Astrocyte (in vitro differentiated cells and primary cell): ENCODE measurements at regions not wholly inside any gene's neighbourhood (a gene's known extent, or its start where the extent isn't known, plus 50 kb on each side); places are given as distances from the start of the nearest gene placed in this dataset.
A peak's percentile ranks its signal among the peaks of the same experiment; 100 is the strongest.

ENCODE experiments used
- DNase-seq: peaks from one replicate; pipeline ENCODE4 v3.0.0-alpha.2; 2010; ENCODE audit warnings: low read depth
- FAIRE-seq: peaks from 2 replicates; lab custom pipeline; 2011; peaks lifted over from hg19 to GRCh38; lab: Jason Lieb, UNC
- H2AFZ ChIP-seq: 2 replicates; pipeline ENCODE4 v1.6.0; 2012; ENCODE audit warnings: low read depth, low read length, inconsistent platforms
- H3K27ac ChIP-seq: 2 replicates; pipeline ENCODE4 v1.5.1; 2011; ENCODE audit warnings: low read depth, low read length, inconsistent platforms
- H3K27me3 ChIP-seq: 2 replicates; pipeline ENCODE4 v1.6.0; 2011; ENCODE audit warnings: low read length, inconsistent platforms; ENCODE audit not compliant: insufficient read depth
- H3K36me3 ChIP-seq: 2 replicates; pipeline ENCODE4 v1.5.1; 2011; ENCODE audit warnings: low read length, inconsistent platforms; ENCODE audit not compliant: insufficient read depth
- H3K4me1 ChIP-seq: 2 replicates; pipeline ENCODE4 v1.5.1; 2011; ENCODE audit warnings: low read length, inconsistent platforms; ENCODE audit not compliant: insufficient read depth
- H3K4me2 ChIP-seq: 2 replicates; pipeline ENCODE4 v1.6.0; 2012; ENCODE audit warnings: low read length, inconsistent platforms
- H3K4me3 ChIP-seq: 2 replicates; pipeline ENCODE4 v1.5.1; 2011; ENCODE audit warnings: low read depth, mild to moderate bottlenecking, low read length, inconsistent platforms; ENCODE audit not compliant: insufficient read depth
- H3K79me2 ChIP-seq: 2 replicates; pipeline ENCODE4 v1.6.0; 2012; ENCODE audit warnings: mild to moderate bottlenecking, low read length, inconsistent platforms; ENCODE audit not compliant: insufficient read depth
- H3K9ac ChIP-seq: 2 replicates; pipeline ENCODE4 v1.6.0; 2012; ENCODE audit warnings: mild to moderate bottlenecking, low read length, inconsistent platforms
- H3K9me3 ChIP-seq: 2 replicates; pipeline ENCODE4 v1.5.1; 2012; ENCODE audit warnings: low read depth, mild to moderate bottlenecking, low read length, inconsistent platforms; ENCODE audit not compliant: insufficient read depth
- H4K20me1 ChIP-seq: 2 replicates; pipeline ENCODE4 v1.6.0; 2012; ENCODE audit warnings: low read length, inconsistent platforms; ENCODE audit not compliant: insufficient read depth
- H3K27ac Mint-ChIP-seq: one replicate; pipeline ENCODE4 v1.8.0; 2021; ENCODE audit warnings: mild to moderate bottlenecking, mixed read lengths; ENCODE audit not compliant: unreplicated experiment
- H3K27me3 Mint-ChIP-seq: one replicate; pipeline ENCODE4 v1.8.0; 2021; ENCODE audit warnings: low read depth, mixed read lengths; ENCODE audit not compliant: unreplicated experiment
- H3K36me3 Mint-ChIP-seq: one replicate; pipeline ENCODE4 v1.8.0; 2021; ENCODE audit warnings: low read depth, mixed read lengths; ENCODE audit not compliant: unreplicated experiment
- H3K4me1 Mint-ChIP-seq: one replicate; pipeline ENCODE4 v1.8.0; 2021; ENCODE audit warnings: low read depth, mixed read lengths; ENCODE audit not compliant: unreplicated experiment
- H3K4me3 Mint-ChIP-seq: one replicate; pipeline ENCODE4 v1.8.0; 2021; ENCODE audit warnings: mild to moderate bottlenecking, moderate library complexity, mixed read lengths; ENCODE audit not compliant: unreplicated experiment
- H3K9me3 Mint-ChIP-seq: one replicate; pipeline ENCODE4 v1.8.0; 2021; ENCODE audit warnings: mild to moderate bottlenecking, mixed read lengths; ENCODE audit not compliant: unreplicated experiment
- EZH2 ChIP-seq: IDR thresholded peaks from 2 replicates; pipeline ENCODE4 v1.6.1; 2012; ENCODE audit warnings: mild to moderate bottlenecking, low read length, inconsistent platforms; ENCODE audit not compliant: insufficient read depth
- TF ChIP-seq, protein P1 (sequence below): IDR thresholded peaks from 2 replicates; pipeline ENCODE4 v1.5.1; 2011; ENCODE audit warnings: low read depth, mild to moderate bottlenecking, inconsistent platforms, low read length, moderate library complexity; ENCODE audit not compliant: insufficient read depth

DNA sequence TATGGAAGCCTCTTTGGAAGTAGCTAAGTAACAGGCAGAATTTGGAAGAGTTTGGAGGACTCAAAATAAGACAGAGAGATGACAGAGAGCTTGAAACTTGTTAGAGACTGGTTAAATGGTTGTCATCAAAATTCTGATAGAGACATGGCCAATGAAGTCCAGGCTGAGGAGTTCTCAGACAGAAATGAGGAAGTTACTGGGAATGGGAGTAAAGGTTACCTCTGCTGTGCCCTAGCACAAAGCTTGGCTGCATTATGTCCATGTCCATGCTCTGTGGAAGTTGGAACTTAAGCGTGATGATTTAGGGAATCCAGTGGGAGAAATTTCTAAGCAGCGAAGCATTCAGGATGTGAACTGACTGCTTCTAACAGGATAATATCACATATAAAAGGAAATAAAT lies 146.2 kb upstream of the NDST4 start:
- no peaks in the 10 kb centered on the region for H3K9me3 Mint-ChIP-seq
- H3K4me1 Mint-ChIP-seq = no peaks in the 10 kb centered on the region
- Histone ChIP-seq H3K36me3 (no peaks in the 10 kb centered on the region), H3K4me1 (no peaks in the 10 kb centered on the region), H2AFZ (no peak overlapping the region), H4K20me1 (no peaks in the 10 kb centered on the region), H3K9me3 (no peaks in the 10 kb centered on the region), H3K4me2 (no peak overlapping the region), H3K4me3 (no peak overlapping the region), H3K27me3 (no peaks in the 10 kb centered on the region), H3K9ac (no peak overlapping the region), H3K79me2 (no peaks in the 10 kb centered on the region), H3K27ac (no peak overlapping the region)
- H3K36me3 Mint-ChIP-seq = no peaks in the 10 kb centered on the region
- no peaks in the 10 kb centered on the region for H3K27me3 Mint-ChIP-seq
- DNase-seq (no peak), FAIRE-seq (no peak)
- H3K4me3 Mint-ChIP-seq = no peak overlapping the region
- no peak for TF ChIP-seq EZH2
- TF ChIP-seq, protein P1, sequence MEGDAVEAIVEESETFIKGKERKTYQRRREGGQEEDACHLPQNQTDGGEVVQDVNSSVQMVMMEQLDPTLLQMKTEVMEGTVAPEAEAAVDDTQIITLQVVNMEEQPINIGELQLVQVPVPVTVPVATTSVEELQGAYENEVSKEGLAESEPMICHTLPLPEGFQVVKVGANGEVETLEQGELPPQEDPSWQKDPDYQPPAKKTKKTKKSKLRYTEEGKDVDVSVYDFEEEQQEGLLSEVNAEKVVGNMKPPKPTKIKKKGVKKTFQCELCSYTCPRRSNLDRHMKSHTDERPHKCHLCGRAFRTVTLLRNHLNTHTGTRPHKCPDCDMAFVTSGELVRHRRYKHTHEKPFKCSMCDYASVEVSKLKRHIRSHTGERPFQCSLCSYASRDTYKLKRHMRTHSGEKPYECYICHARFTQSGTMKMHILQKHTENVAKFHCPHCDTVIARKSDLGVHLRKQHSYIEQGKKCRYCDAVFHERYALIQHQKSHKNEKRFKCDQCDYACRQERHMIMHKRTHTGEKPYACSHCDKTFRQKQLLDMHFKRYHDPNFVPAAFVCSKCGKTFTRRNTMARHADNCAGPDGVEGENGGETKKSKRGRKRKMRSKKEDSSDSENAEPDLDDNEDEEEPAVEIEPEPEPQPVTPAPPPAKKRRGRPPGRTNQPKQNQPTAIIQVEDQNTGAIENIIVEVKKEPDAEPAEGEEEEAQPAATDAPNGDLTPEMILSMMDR = no peak
- no peak overlapping the region for H3K27ac Mint-ChIP-seq

DNA sequence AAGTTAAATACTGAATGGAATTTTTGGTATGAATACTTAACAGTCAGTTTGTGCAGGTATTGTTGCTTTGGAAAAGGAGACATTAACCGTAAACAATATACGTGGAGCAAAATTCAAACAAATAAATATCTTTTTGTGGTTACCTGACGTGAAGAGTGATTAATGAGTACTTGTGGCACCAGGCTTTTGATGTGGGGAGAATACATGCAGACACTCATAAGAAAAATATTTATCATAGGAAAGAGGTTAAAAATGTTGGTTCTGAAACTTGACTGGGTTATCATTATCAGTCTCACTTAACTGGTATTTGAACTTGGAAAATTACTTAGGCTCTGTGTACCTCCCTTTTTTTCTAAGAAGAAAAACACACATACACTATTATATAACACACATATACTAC lies 136.4 kb upstream of the NDST4 start:
- DNase-seq (peak; percentile 23), FAIRE-seq (no peak)
- H4K20me1 ChIP-seq = no peaks in the 10 kb centered on the region
- no peak overlapping the region for H3K4me3 ChIP-seq
- Mint-ChIP-seq H3K9me3 (no peaks in the 10 kb centered on the region), H3K27ac (no peak overlapping the region), H3K27me3 (no peaks in the 10 kb centered on the region), H3K36me3 (no peaks in the 10 kb centered on the region), H3K4me3 (no peak overlapping the region), H3K4me1 (peaks cover 5% of the 10 kb centered on the region)
- no peaks in the 10 kb centered on the region for H3K27me3 ChIP-seq
- H3K9me3 ChIP-seq = no peaks in the 10 kb centered on the region
- no peak overlapping the region for H3K27ac ChIP-seq
- H3K79me2 ChIP-seq = no peaks in the 10 kb centered on the region
- no peak for TF ChIP-seq EZH2
- TF ChIP-seq, protein P1 = no peak
- no peaks in the 10 kb centered on the region for H3K4me1 ChIP-seq
- H3K36me3 ChIP-seq = no peaks in the 10 kb centered on the region
- H3K9ac ChIP-seq = no peak overlapping the region
- no peak overlapping the region for H2AFZ ChIP-seq
- H3K4me2 ChIP-seq = no peak overlapping the region

DNA sequence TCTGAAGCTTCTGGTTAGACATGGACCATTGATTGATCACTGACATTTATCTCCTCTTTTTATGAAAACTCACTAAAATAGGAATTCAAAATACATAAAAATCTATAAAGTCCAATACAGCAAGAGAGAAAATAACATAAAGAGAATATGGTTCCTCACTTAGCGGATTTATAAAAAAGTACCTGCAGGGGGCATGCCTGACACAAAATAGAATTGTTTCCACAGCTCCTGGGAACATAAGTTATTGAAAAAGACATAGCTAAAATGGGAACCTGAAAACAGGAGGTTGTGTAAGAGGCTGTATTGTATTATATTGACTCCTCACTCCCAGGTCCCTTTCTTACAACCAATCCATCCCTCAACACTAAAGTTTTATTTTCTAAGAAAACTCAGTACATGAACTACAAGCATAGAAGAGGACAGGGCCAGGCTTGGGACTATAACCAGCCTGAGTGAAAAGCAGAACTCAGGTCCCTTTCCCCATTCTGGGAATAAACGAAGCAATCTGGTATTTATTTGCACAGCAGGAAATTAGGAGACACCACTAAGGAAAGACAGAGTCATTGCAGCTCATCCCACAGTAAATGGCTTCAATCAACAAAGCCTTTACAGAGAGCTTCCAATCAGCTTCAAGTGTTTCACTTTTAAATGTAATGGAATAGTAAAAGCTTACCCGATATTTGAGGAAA lies 121.1 kb upstream of the NDST4 start:
- no peaks in the 10 kb centered on the region for H3K27me3 Mint-ChIP-seq
- H3K36me3 Mint-ChIP-seq = no peaks in the 10 kb centered on the region
- peaks cover 8% of the 10 kb centered on the region for H3K4me1 Mint-ChIP-seq
- DNase-seq (no peak), FAIRE-seq (no peak)
- H3K4me1 ChIP-seq = no peaks in the 10 kb centered on the region
- TF ChIP-seq, protein P1 = peak; percentile 16
- TF ChIP-seq EZH2 = no peak
- H3K9ac ChIP-seq = no peak overlapping the region
- peak overlapping the region; percentile 44 for H2AFZ ChIP-seq
- no peak overlapping the region for H3K27ac ChIP-seq
- H3K36me3 ChIP-seq = no peaks in the 10 kb centered on the region
- H4K20me1 ChIP-seq = no peaks in the 10 kb centered on the region
- H3K27me3 ChIP-seq = peaks cover 3% of the 10 kb centered on the region
- no peak overlapping the region for H3K4me3 ChIP-seq
- H3K27ac Mint-ChIP-seq = peak overlapping the region; percentile 29
- no peak overlapping the region for H3K4me2 ChIP-seq
- no peaks in the 10 kb centered on the region for H3K9me3 Mint-ChIP-seq
- H3K4me3 Mint-ChIP-seq = no peak overlapping the region
- no peaks in the 10 kb centered on the region for H3K79me2 ChIP-seq
- H3K9me3 ChIP-seq = no peaks in the 10 kb centered on the region
